ENCODE measurements at regions not wholly inside any gene's neighbourhood (a gene's known extent, or its start where the extent isn't known, plus 50 kb on each side); places are given as distances from the start of the nearest gene placed in this dataset.
"Not testable (repeated sequence)": the region's sequence is repeated elsewhere in the genome, so short reads cannot be mapped to it uniquely, and the experiment has no call there.

DNA sequence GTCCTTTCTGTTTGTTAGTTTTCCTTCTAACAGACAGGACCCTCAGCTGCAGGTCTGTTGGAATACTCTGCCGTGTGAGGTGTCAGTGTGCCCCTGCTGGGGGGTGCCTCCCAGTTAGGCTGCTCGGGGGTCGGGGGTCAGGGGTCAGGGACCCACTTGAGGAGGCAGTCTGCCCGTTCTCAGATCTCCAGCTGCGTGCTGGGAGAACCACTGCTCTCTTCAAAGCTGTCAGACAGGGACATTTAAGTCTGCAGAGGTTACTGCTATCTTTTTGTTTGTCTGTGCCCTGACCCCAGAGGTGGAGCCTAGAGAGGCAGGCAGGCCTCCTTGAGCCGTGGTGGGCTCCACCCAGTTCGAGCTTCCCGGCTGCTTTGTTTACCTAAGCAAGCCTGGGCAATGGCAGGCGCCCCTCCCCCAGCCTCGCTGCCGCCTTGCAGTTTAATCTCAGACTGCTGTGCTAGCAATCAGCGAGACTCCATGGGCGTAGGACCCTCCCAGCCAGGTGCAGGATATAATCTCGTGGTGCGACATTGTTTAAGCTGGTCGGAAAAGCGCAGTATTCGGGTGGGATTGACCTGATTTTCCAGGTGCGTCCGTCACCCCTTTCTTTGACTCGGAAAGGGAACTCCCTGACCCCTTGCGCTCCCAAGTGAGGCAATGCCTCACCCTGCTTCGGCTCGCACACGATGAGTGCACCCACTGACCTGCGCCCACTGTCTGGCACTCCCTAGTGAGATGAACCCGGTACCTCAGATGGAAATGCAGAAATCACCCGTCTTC is 2002.0 kb upstream of the CDH6 start:
- H3K79me2 ChIP-seq (ENCODE audit: insufficient read depth); H3K27me3 ChIP-seq (ENCODE audit: insufficient read depth); H3K4me2 ChIP-seq; H3F3A ChIP-seq (replicated peaks; ENCODE audit: insufficient read depth); H2AFZ ChIP-seq (ENCODE audit: low read depth); H3K4me3 ChIP-seq (ENCODE audit: low read depth in 2 of 2, low read length in 1 of 2); H4K20me1 ChIP-seq (ENCODE audit: insufficient read depth); DNase-seq; H3K9me3 ChIP-seq; H3K36me3 ChIP-seq (replicated peaks in 1 of 2; ENCODE audit: control insufficient read depth in 1 of 2, insufficient read depth in 2 of 2, low read length in 1 of 2); CTCF ChIA-PET; POLR2A ChIA-PET; H3K27ac ChIP-seq (ENCODE audit: low read depth in 2 of 2, low read length in 1 of 2); H3K9ac ChIP-seq; H3K4me1 ChIP-seq (ENCODE audit: control insufficient read depth in 1 of 2, insufficient read depth in 2 of 2, low read depth in 1 of 2, low read length in 1 of 2); H3K9me2 ChIP-seq: not testable (repeated sequence)
- 13% methylated on average over 3 of the region's 28 CpGs for WGBS (ENCODE audit: low lambda C conversion rate)

DNA sequence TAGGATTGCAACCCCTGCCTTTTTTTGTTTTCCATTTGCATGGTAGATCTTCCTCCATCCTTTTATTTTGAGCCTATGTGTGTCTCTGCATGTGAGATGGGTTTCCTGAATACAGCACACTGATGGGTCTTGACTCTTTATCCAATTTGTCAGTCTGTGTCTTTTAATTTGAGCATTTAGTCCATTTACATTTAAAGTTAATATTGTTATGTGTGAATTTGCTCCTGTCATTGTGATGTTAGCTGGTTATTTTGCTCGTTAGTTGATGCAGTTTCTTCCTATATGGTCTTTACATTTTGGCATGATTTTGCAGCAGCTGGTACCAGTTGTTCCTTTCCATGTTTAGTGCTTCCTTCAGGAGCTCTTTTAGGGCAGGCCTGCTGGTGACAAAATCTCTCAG is 2003.1 kb upstream of the CDH6 start:
- H3K9ac ChIP-seq; H3F3A ChIP-seq (replicated peaks; ENCODE audit: insufficient read depth); H2AFZ ChIP-seq (ENCODE audit: low read depth); H3K4me1 ChIP-seq (ENCODE audit: control insufficient read depth in 1 of 2, insufficient read depth in 2 of 2, low read depth in 1 of 2, low read length in 1 of 2); H3K27ac ChIP-seq (ENCODE audit: low read depth in 2 of 2, low read length in 1 of 2); H3K4me3 ChIP-seq (ENCODE audit: low read depth in 2 of 2, low read length in 1 of 2); H4K20me1 ChIP-seq (ENCODE audit: insufficient read depth); H3K79me2 ChIP-seq (ENCODE audit: insufficient read depth); H3K9me3 ChIP-seq; H3K27me3 ChIP-seq (ENCODE audit: insufficient read depth); H3K36me3 ChIP-seq (replicated peaks in 1 of 2; ENCODE audit: control insufficient read depth in 1 of 2, insufficient read depth in 2 of 2, low read length in 1 of 2); DNase-seq; POLR2A ChIA-PET; H3K4me2 ChIP-seq; H3K9me2 ChIP-seq; CTCF ChIA-PET: not testable (repeated sequence)
- 0% methylated on average over 1 of the region's 1 CpG for WGBS (ENCODE audit: low lambda C conversion rate)

DNA sequence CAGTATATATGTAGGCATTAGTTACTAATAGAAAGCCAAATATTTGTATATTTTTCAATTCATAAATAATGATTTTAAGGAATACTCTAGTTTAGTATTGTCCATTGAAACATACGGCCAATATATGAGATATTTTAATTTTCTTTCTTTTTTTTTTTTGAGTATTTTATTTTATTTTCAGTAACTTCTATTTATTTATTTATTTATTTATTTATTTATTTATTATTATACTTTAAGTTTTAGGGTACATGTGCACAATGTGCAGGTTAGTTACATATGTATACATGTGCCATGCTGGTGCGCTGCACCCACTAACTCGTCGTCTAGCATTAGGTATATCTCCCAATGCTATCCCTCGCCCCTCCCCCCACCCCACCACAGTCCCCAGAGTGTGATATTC is 2007.1 kb upstream of the CDH6 start:
- CTCF ChIA-PET, result not testable (repeated sequence)

DNA sequence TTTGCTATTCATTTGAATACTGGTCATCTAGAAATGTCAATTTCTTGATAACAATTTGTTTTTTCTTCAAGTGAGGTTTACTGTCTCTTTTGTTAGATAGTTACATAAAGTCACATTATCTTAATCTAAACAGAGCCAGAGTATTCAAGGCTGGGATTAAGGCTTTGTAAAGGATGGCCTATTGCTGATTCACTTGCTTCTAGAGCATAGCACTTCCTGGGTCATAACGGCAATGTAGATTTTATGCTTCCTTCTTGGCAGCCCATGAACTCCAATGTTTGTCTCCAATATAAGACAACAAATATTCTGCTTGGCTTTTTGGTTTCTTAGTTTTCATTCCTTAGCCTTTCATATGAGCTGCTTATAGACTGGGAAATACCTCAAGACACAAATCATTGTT is 2007.9 kb upstream of the CDH6 start:
- TF ChIP-seq, protein P1, sequence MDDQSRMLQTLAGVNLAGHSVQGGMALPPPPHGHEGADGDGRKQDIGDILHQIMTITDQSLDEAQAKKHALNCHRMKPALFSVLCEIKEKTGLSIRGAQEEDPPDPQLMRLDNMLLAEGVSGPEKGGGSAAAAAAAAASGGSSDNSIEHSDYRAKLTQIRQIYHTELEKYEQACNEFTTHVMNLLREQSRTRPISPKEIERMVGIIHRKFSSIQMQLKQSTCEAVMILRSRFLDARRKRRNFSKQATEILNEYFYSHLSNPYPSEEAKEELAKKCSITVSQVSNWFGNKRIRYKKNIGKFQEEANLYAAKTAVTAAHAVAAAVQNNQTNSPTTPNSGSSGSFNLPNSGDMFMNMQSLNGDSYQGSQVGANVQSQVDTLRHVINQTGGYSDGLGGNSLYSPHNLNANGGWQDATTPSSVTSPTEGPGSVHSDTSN (IDR thresholded peaks at IDR 0.05), result no peak
- TF ChIP-seq TAF1 (IDR thresholded peaks at IDR 0.05; ENCODE audit: borderline replicate concordance, low read depth, low read length) (no peak), GABPA (IDR thresholded peaks at IDR 0.05; ENCODE audit: low read depth) (no peak), TEAD4 (IDR thresholded peaks at IDR 0.05; ENCODE audit: borderline replicate concordance, insufficient read depth) (no peak), RFX5 (IDR thresholded peaks at IDR 0.05; ENCODE audit: low read length) (no peak), CHD2 (IDR thresholded peaks at IDR 0.05; ENCODE audit: low read length, partially characterized antibody) (no peak), YY1 (IDR thresholded peaks at IDR 0.05; ENCODE audit: low read depth) (no peak), RAD21 (IDR thresholded peaks at IDR 0.05; ENCODE audit: low read length) (no peak), EZH2phosphoT487 (IDR thresholded peaks at IDR 0.05; ENCODE audit: borderline replicate concordance, low read depth) (no peak), EP300 (IDR thresholded peaks at IDR 0.05; ENCODE audit: borderline replicate concordance in 1 of 2, low read depth in 1 of 2, low read length in 1 of 2) (no peak)
- TF ChIP-seq, protein P2, sequence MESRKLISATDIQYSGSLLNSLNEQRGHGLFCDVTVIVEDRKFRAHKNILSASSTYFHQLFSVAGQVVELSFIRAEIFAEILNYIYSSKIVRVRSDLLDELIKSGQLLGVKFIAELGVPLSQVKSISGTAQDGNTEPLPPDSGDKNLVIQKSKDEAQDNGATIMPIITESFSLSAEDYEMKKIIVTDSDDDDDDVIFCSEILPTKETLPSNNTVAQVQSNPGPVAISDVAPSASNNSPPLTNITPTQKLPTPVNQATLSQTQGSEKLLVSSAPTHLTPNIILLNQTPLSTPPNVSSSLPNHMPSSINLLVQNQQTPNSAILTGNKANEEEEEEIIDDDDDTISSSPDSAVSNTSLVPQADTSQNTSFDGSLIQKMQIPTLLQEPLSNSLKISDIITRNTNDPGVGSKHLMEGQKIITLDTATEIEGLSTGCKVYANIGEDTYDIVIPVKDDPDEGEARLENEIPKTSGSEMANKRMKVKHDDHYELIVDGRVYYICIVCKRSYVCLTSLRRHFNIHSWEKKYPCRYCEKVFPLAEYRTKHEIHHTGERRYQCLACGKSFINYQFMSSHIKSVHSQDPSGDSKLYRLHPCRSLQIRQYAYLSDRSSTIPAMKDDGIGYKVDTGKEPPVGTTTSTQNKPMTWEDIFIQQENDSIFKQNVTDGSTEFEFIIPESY (IDR thresholded peaks at IDR 0.05; ENCODE audit: borderline replicate concordance, low read depth), result no peak
- Histone ChIP-seq H4K20me1 (ENCODE audit: insufficient read depth) (no peaks in the 10 kb centered on the region), H3K4me3 (ENCODE audit: low read depth in 2 of 2, low read length in 1 of 2) (no peak overlapping the region), H3K9me3 (no peaks in the 10 kb centered on the region), H3K27ac (ENCODE audit: low read depth in 2 of 2, low read length in 1 of 2) (no peak overlapping the region), H3K9me2 (no peaks in the 10 kb centered on the region), H3K4me2 (no peak overlapping the region), H3F3A (replicated peaks; ENCODE audit: insufficient read depth) (no peaks in the 10 kb centered on the region), H2AFZ (ENCODE audit: low read depth) (no peak overlapping the region), H3K79me2 (ENCODE audit: insufficient read depth) (no peaks in the 10 kb centered on the region), H3K27me3 (ENCODE audit: insufficient read depth) (no peaks in the 10 kb centered on the region), H3K36me3 (replicated peaks in 1 of 2; ENCODE audit: control insufficient read depth in 1 of 2, insufficient read depth in 2 of 2, low read length in 1 of 2) (no peaks in the 10 kb centered on the region), H3K9ac (no peak overlapping the region), H3K4me1 (ENCODE audit: control insufficient read depth in 1 of 2, insufficient read depth in 2 of 2, low read depth in 1 of 2, low read length in 1 of 2) (no peaks in the 10 kb centered on the region)
- DNase-seq, result no peak
- WGBS (ENCODE audit: low lambda C conversion rate), result 5% methylated on average over 1 of the region's 1 CpG
- ChIA-PET POLR2A (no interaction called here), CTCF (no interaction called here)

More for the DNA sequence above, 2007.1 kb upstream of the CDH6 start:
- H3K9ac ChIP-seq; POLR2A ChIA-PET; H3K27ac ChIP-seq (ENCODE audit: low read depth in 2 of 2, low read length in 1 of 2); H2AFZ ChIP-seq (ENCODE audit: low read depth); H4K20me1 ChIP-seq (ENCODE audit: insufficient read depth); H3K4me2 ChIP-seq; H3K4me1 ChIP-seq (ENCODE audit: control insufficient read depth in 1 of 2, insufficient read depth in 2 of 2, low read depth in 1 of 2, low read length in 1 of 2); H3K36me3 ChIP-seq (replicated peaks in 1 of 2; ENCODE audit: control insufficient read depth in 1 of 2, insufficient read depth in 2 of 2, low read length in 1 of 2); H3K9me3 ChIP-seq; H3K79me2 ChIP-seq (ENCODE audit: insufficient read depth); H3F3A ChIP-seq (replicated peaks; ENCODE audit: insufficient read depth); H3K27me3 ChIP-seq (ENCODE audit: insufficient read depth); H3K9me2 ChIP-seq; H3K4me3 ChIP-seq (ENCODE audit: low read depth in 2 of 2, low read length in 1 of 2); DNase-seq: not testable (repeated sequence)
- 36% methylated on average over 5 of the region's 5 CpGs for WGBS (ENCODE audit: low lambda C conversion rate)

Measured in SK-N-SH (cell line).